NCI-H82 (cell line): ENCODE measurements at regions not wholly inside any gene's neighbourhood (a gene's known extent, or its start where the extent isn't known, plus 50 kb on each side); places are given as distances from the start of the nearest gene placed in this dataset.

Experiments
- DNase-seq: peaks from one replicate; lab custom pipeline; 2025; lab: John Stamatoyannopoulos, UW

DNA sequence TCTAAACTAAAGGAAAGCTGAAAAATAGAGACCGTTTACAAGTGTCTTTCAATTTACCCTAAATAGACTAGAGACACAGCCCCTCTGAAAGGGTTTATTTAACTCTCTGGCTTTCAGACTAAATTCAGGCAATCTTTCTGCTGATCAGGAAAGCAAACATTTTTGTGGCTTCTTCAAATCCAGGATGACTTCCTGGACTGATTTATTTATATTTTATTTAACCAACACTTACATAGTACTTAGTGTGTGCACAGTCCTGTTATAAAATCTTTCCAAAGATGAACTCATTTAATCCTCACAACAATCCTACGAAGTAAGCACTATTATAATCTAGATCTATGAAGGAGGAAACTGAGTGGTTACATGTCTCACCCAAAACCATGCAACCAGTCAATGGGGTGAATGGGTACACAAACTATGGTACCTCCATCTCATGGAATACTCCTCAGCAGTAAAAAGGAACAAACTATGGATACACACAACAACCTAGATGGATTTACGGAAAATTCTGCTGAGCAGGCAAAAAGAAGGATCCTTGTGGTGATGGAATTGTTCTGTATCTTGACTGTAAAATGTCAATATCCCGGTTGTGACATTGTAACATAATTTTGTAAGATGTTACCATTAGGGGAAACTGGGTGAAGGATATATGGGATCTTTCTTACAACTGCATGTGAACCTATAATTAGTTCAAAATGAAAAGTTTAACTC is 64.1 kb upstream of the MAMLD1 start:
- no peak for DNase-seq

DNA sequence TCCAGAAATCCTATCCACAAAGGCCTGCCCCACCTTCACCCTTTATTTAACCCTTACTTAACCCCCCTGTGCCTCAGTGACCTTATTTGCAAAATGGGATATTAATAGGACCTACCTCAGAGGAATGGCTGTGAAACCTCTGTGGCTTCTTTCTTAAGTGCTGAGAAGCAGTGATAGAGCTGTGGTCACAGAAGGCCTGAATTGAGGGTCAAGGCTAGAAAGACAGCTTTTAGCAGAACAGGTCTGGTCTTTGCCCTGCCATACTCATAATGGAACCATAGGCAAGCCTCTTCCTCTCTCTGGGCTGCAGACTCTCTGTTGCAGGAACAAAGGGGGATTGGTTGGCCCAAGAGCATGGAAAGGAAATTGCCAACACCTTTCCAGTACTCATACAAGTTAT is 63.5 kb upstream of the MAMLD1 start:
- DNase-seq = no peak

DNA sequence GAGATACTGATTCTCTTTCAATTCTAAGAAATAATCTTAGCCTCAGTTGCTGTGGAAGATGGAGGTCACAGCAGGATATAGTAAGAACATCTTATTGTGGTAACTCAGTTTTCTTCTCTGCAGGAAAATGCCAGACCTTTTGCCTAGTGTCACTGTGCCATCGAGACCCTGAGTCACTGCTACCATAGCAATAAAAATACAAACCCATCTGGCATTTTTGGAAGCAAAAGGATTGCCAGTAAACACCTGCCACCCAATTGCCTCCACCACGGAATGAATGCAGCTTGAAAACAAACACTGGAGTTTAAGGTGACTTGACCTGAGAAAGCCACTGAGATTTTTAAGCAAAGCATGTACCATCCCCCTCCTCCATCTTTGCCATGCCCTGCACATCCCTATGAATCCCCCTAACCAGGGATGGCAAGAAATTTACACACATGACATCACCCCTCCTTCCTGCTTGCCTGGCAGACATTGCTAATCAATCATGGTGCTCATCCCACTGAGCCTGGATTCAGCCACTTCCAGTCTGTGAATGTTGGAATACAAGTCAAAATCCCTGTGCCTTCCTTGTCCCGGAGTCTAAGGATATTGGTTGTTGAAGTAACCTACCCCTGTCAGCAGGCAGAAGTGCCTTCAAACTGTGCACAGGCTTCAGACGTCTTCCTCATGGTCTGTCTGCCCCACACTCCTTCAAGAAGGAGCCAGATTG is 59.6 kb upstream of the MAMLD1 start:
- no peak for DNase-seq

DNA sequence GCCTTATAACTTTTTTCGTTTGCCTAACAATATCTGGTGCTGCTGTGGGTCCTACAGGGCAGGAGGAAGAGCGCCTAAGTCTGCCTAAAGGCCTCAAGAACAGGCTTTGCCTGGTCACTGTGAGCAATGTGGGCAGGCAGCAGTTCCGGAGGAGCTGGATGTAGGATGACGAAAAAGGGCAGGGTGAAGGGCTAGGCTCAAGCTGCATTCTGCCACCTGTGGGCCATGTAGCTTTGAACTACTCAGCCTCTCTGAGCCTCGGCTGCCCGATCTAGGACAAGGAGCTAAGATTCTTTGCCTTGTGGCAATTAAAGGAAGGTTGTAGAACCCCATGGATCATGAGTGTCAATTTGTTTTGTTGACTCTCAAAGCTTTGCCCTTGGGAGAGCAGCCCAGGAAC is 57.1 kb upstream of the MAMLD1 start:
- DNase-seq = no peak

DNA sequence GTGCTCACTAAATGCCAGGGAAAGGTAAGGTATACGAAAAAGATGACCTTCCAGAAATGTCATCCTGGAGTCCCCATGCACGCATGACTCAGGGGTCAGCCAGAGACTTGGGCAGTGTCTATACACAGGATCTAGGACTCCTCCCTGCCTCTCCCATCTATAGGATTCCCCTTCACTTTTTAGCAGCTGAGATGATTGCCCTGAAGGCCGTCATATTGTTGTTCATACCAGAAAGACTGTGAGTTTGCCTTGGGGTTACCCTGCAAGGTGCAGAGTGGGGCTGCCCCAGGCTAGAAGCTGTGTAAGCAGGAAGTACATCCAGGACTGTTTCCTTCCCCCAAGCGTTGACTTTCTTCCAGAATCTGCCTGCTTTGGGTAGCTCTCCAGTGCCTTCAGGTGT is 55.1 kb upstream of the MAMLD1 start:
- no peak for DNase-seq

DNA sequence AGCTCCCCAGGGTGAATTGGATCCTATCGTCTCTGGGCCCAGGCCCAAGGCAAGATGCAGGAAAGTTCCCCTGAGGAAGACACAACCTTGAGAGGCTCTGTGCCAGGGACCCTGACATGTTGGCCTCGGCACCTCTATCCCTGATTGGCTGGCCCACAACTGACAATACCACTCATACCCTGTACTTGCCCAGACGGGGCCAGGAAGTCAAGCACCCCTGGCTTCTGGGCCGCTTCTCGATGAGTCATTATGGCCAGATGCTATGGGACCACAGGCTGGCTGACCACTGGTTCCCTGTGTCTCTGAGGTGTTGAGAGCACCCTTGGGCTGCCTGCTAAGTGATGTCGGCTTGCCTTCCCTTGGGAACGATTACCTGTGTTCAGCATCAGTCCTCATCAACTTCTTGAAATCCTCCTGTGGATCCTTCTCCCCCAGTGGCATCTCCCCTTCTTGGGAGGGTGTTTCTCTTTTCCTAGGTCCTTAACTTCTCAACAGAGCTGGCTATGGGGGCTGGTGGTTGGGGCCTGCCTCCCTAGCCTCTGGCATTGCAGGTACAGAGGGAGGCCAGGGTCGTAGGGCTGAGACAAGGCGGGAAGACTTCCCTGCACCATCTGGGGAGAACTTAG is 54.5 kb upstream of the MAMLD1 start:
- no peak for DNase-seq

DNA sequence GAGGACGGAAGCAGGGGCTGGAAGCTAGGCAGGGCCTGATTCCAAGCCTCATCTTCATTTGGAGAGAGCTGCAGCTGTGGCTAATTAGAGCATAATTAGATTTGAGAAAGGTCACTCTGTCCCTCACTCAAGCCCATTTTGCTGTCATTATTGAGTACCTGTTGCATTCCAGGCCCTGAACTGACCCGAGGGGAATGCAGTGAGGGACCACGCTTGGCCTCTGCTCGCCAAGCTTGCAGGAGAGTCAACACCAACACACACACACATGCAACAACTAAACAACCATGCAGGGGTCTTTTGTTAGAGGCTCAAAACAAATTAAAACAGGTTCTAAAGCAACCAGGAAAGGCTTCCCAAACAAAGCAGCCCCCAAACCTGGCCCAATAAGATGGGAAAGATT is 52.7 kb upstream of the MAMLD1 start:
- DNase-seq = no peak

DNA sequence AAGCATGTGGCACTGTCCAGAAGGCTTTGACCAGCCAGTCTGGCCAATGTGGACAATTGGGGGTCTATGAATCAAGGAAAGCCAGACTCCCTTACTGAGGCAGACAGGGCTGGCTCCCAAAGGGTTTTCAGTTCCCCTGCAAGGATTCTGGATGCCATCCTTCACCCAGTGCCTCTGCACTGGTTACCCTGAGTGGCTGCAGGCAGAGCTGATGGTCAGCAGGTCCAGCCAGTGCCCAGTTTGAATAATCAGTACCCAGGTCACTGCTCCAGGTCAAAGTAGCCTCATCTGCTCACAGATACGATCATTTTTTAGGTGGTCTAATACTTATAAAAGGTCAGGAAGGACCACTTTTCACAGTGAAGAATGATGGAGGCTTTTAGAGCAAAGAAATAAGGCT is 52.2 kb upstream of the MAMLD1 start:
- no peak for DNase-seq

DNA sequence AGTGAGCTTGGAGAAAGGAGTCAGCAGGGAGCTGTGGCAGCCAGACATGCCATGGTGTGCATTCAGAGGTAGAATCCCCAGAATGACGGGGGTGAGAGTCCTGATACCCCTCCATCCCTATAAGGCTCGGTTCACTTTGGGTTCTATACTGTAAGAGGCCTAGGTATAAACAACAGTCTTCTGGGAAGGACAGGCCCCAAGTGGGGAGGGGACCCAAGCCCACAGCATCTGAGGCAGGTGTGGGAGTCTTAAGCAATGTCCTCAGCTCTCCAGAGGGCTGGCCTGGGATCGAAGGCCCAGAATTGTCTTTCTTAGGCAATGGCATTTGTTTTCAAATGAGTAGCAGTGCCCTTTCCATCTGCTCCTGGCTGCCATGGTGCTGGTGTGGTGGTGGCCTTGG is 50.2 kb upstream of the MAMLD1 start:
- DNase-seq = no peak
